ENCODE measurements at regions not wholly inside any gene's neighbourhood (a gene's known extent, or its start where the extent isn't known, plus 50 kb on each side); places are given as distances from the start of the nearest gene placed in this dataset.

DNA sequence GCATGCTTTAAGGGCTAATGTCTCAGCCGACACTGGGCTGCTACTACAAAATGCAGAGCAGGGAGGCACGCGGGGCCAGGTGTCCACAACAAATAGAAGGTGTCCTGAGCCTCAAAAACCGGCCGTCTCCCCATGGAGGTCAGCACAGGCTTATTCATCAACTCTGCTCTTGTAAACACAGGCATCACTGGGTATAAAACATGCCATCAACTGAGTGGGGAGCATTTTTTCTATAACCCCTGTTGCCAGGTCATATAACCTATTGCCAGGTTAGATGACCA, 271.6 kb downstream of the AUH start:
- peaks cover 5% of the 10 kb centered on the region for H3K4me1 Mint-ChIP-seq

DNA sequence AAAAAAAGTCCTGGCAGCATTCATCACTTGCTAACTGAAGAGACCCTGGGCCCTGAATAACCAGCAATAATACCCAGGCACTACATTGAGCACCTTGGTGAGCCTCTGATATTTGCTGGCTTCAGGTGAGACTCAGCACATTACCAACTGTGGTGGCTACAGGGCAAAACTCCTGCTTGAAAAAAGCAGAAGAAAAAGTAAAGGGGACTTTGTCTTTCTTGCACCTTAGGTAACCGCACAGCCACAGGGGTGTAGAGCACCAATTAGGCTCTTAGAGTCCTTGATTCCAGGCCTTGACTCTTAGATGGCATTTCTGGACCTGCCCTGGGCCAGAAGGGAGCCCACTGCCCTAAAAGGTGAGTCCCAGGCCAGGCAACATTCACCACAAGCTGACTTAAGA, 269.5 kb downstream of the AUH start:
- DNase-seq (ENCODE audit: low spot score in 2 of 2), result no peak
- H3K4me1 Mint-ChIP-seq, result peaks cover 5% of the 10 kb centered on the region
- H3K27ac Mint-ChIP-seq (ENCODE audit: low read depth), result no peak overlapping the region
- no peak overlapping the region for H3K4me3 Mint-ChIP-seq
- ATAC-seq (replicated peaks; ENCODE audit: extremely low read depth, poor library complexity, severe bottlenecking), result no peak
- H3K9me3 Mint-ChIP-seq, result peaks cover 13% of the 10 kb centered on the region
- no peaks in the 10 kb centered on the region for H3K27me3 Mint-ChIP-seq
- no peaks in the 10 kb centered on the region for H3K36me3 Mint-ChIP-seq (ENCODE audit: insufficient read depth)

More for the DNA sequence above, 271.6 kb downstream of the AUH start:
- Mint-ChIP-seq H3K9me3 (peaks cover 13% of the 10 kb centered on the region), H3K27me3 (no peaks in the 10 kb centered on the region), H3K4me3 (no peak overlapping the region), H3K36me3 (ENCODE audit: insufficient read depth) (peaks cover 3% of the 10 kb centered on the region), H3K27ac (ENCODE audit: low read depth) (no peak overlapping the region)
- ATAC-seq (replicated peaks; ENCODE audit: extremely low read depth, poor library complexity, severe bottlenecking), result no peak
- no peak for DNase-seq (ENCODE audit: low spot score in 2 of 2)

DNA sequence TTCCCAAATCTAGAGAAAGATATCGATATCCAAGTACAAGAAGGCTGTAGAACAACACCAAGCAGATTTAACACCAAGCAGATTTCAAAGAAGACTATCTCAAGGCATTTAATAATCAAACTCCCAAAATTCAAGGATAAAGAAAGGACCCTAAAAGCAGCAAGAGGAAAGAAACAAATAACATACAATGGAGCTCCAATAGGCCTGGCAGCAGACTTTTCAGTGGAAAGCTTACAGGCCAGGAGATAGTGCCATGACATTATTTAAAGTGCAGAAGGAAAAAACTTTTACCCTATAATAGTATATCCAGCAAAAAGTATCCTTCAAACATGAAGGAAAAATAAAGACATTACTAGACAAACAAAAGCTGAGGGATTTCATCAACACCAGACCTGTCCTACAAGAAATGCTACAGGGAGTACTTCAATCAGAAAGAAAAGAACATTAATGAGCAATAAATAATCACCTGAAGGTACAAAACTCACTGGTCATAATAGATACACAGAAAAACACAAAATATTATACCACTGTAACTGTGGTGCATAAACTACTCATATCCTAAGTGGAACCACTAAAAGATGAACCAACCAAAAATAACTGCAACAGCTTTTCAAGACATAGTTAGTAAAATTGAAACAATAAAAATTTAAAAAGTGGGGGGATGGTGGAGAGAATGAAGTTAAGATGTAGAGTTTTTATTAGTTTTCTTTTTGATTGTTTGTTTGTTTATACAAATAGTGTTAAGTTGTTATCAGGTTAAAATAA, 267.2 kb downstream of the AUH start:
- Mint-ChIP-seq H3K27ac (ENCODE audit: low read depth) (no peak overlapping the region), H3K4me1 (peaks cover 8% of the 10 kb centered on the region), H3K36me3 (ENCODE audit: insufficient read depth) (peaks cover 2% of the 10 kb centered on the region), H3K27me3 (no peaks in the 10 kb centered on the region), H3K4me3 (no peak overlapping the region), H3K9me3 (peaks cover 13% of the 10 kb centered on the region)
- ATAC-seq (replicated peaks; ENCODE audit: extremely low read depth, poor library complexity, severe bottlenecking), result no peak
- DNase-seq (ENCODE audit: low spot score in 2 of 2), result no peak

DNA sequence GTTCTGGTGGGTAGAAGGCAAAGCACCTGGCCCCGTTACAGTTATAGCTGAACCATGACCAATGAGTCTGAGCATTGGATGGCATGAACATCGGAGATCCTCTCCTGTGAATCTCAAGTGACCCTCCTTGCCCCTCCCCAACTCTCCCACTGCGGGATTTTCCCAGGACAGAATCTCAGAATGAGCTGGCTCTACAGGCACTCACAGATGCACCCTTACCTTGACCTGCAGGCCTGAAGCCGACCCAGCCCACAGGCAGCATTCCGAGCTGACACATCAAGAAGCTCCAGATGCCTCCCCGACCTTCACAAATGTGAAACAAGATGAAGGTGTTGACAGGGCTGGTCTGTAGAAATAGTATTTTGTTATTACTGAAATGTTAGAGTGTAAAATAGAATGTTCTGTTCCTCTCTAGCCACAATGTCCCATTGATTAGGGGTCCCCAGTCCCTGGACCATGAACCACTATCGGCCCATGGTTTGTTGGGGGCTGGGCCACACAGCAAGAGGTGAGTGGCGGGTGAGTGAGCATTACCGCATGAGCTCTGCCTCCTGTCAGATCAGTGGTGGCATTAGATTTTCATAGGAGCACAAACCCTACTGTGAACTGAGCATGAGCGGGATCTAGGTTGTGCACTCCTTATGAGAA, 263.4 kb downstream of the AUH start:
- ATAC-seq (replicated peaks; ENCODE audit: extremely low read depth, poor library complexity, severe bottlenecking) (no peak), DNase-seq (ENCODE audit: low spot score in 2 of 2) (no peak)
- Mint-ChIP-seq H3K36me3 (ENCODE audit: insufficient read depth) (peaks cover 15% of the 10 kb centered on the region), H3K27ac (ENCODE audit: low read depth) (no peak overlapping the region), H3K27me3 (no peaks in the 10 kb centered on the region), H3K4me3 (no peak overlapping the region), H3K4me1 (peaks cover 34% of the 10 kb centered on the region), H3K9me3 (peaks cover 13% of the 10 kb centered on the region)

DNA sequence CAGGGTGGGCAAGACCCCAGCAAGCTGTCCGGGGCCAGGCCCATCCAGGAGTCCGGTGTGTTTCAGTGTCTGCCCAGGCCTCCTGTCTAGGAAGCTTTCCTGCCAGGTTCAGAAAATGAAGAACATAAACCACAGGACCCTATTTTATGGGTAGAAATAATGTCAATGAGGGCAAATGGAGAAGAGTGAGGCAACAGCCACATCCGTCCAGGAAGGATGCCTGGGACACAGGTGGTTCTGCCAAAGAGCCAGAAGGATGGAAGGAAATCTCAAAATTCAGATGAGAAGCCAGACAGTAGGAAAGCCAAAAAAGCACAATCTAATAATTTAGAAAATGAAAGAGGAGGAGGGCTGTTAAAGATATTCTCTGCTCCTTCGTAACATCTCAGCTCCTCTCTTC, 262.3 kb downstream of the AUH start:
- DNase-seq (ENCODE audit: low spot score in 2 of 2) (no peak), ATAC-seq (replicated peaks; ENCODE audit: extremely low read depth, poor library complexity, severe bottlenecking) (no peak)
- Mint-ChIP-seq H3K9me3 (peaks cover 5% of the 10 kb centered on the region), H3K4me1 (peaks cover 34% of the 10 kb centered on the region), H3K27me3 (no peaks in the 10 kb centered on the region), H3K4me3 (peak overlapping the region; percentile 63), H3K36me3 (ENCODE audit: insufficient read depth) (peaks cover 15% of the 10 kb centered on the region), H3K27ac (ENCODE audit: low read depth) (peak overlapping the region; percentile 95)

DNA sequence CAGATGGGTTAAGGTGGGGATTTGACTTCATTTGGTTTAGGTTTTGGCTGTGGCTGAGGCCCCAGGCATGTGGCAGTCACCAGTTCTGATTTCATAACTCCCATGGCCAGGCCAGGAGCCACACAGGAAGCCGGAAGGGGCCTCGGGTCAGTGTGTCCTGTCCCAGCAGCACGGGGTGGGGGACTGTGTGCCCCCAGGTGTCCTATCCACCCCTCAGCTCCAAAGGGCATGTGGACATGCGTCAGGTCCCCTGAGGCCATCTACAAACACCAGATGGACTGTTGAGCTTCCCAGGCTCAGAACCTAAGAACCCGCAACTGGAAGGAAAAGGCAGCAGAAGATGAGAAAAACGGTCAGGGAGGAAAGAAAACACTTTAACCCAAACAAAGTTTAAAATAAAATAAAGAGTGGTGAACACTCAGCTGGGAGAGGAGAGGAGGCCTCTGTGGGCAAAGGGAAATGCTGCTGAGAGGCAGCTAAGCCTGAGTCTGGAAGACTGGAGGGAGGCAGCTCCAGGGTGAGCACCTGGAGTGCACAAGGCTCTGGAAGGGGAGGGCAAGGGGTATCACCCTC, 260.8 kb downstream of the AUH start:
- H3K27ac Mint-ChIP-seq (ENCODE audit: low read depth), result peak overlapping the region; percentile 95
- H3K9me3 Mint-ChIP-seq, result no peaks in the 10 kb centered on the region
- no peak for DNase-seq (ENCODE audit: low spot score in 2 of 2)
- no peak for ATAC-seq (replicated peaks; ENCODE audit: extremely low read depth, poor library complexity, severe bottlenecking)
- no peaks in the 10 kb centered on the region for H3K27me3 Mint-ChIP-seq
- peaks cover 15% of the 10 kb centered on the region for H3K36me3 Mint-ChIP-seq (ENCODE audit: insufficient read depth)
- H3K4me3 Mint-ChIP-seq, result peak overlapping the region; percentile 63
- H3K4me1 Mint-ChIP-seq, result peaks cover 34% of the 10 kb centered on the region

DNA sequence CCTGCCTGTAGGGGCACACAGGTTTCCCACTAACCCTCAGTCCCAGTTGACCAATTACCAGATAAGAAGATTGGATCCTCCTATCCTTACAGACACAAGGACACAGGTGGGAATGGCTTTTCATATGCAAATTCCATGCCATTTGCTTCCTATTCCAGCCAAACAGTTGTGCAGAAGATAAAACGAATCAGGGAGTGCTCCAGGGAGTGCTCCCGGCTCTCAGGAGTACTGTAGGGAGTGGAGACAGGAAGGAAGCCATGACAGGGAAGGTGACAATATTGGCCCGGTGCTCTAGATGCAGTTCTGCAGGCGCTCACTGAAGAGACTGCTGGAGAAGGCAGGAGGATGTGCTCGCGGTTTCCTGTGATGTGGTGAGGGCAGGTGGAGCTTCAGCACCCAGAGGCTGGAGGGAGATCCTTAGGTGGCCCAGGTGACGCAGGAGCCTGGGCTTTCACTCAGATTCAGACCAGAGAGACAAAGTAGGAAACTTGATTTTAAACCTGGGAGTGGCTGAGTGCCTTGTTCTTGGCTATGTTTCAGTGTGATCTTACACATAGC, 260.0 kb downstream of the AUH start:
- H3K4me3 Mint-ChIP-seq, result peak overlapping the region; percentile 61
- H3K36me3 Mint-ChIP-seq (ENCODE audit: insufficient read depth), result peaks cover 15% of the 10 kb centered on the region
- no peaks in the 10 kb centered on the region for H3K27me3 Mint-ChIP-seq
- ATAC-seq (replicated peaks; ENCODE audit: extremely low read depth, poor library complexity, severe bottlenecking), result peak; percentile 85
- H3K27ac Mint-ChIP-seq (ENCODE audit: low read depth), result peak overlapping the region; percentile 68
- H3K9me3 Mint-ChIP-seq, result no peaks in the 10 kb centered on the region
- DNase-seq (ENCODE audit: low spot score in 2 of 2), result peak; percentile 54 to 77
- peaks cover 34% of the 10 kb centered on the region for H3K4me1 Mint-ChIP-seq

DNA sequence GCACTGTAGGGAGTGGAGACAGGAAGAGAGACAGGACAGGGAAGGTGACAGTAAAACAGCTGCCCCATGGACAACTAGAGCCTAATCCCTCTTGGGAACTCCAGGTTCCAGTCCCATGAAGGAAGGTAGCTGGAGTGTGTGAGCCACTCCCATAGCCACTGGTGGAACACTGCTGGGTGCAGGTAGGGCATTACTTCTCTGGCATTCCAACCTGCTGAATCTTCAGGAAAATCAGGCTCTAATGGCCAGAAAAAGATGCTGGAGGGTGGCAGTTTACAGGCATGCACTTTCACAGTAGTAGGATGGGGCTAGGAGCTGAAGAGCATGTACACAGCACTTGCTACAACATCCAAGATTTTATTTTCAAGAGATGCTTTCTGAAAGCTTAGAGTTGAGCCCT, 259.4 kb downstream of the AUH start:
- Mint-ChIP-seq H3K36me3 (ENCODE audit: insufficient read depth) (peaks cover 15% of the 10 kb centered on the region), H3K9me3 (no peaks in the 10 kb centered on the region), H3K4me3 (peak overlapping the region; percentile 61), H3K4me1 (peaks cover 34% of the 10 kb centered on the region), H3K27ac (ENCODE audit: low read depth) (peak overlapping the region; percentile 68), H3K27me3 (no peaks in the 10 kb centered on the region)
- no peak for ATAC-seq (replicated peaks; ENCODE audit: extremely low read depth, poor library complexity, severe bottlenecking)
- no peak for DNase-seq (ENCODE audit: low spot score in 2 of 2)

DNA sequence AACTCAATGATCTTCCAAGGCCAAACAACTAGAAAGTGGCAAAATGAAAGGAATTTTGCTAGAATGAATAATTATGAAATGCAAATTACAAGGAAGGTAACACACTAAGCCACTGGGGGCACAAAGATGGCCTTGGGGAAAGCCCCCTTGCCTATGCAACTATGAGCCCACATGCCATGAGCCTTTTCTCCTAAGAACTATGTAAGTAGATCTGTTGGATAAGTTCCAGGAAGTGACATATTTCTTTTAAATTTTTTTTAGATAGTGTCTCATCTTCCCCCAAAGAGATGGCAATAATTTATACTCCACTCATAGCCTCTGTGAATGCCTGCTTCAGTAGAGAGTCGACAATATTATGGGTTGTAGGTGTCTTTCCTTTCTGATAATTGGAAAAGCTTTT, 257.8 kb downstream of the AUH start:
- Mint-ChIP-seq H3K27me3 (no peaks in the 10 kb centered on the region), H3K4me1 (peaks cover 34% of the 10 kb centered on the region), H3K36me3 (ENCODE audit: insufficient read depth) (peaks cover 15% of the 10 kb centered on the region), H3K4me3 (no peak overlapping the region), H3K27ac (ENCODE audit: low read depth) (no peak overlapping the region), H3K9me3 (no peaks in the 10 kb centered on the region)
- no peak for DNase-seq (ENCODE audit: low spot score in 2 of 2)
- no peak for ATAC-seq (replicated peaks; ENCODE audit: extremely low read depth, poor library complexity, severe bottlenecking)

DNA sequence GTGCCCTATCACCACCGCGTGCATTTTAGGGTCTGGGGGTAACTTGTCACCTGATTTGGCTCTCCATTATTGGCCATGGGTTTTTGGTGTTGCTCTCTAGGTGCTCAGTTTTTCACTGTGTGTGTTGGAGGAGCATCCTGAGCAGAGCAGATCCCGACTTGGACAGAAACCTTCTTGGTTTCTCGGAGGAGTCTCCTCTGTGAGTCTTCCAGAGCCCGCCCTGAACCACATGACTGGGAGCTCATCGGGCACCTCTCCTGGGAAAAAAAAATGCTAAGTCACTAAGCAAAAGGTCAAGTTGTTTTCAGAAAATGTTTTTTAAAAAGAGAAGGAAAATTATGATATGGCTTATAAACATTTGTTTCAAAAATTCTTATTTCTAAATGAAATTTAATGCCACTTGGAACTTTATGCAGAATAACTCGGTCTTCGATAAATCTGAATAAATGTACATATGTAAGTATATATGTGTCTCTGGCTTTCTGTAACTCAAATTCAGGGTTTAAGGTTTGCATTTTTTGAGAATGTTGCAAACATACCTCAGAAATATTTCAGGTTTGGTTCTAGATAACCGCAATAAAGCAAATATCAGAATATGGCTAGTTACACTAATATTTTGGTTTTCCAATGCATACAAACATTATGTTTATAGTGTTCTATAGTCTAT, 255.2 kb downstream of the AUH start:
- H3K27me3 Mint-ChIP-seq, result no peaks in the 10 kb centered on the region
- DNase-seq (ENCODE audit: low spot score in 2 of 2), result no peak
- peaks cover 11% of the 10 kb centered on the region for H3K9me3 Mint-ChIP-seq
- ATAC-seq (replicated peaks; ENCODE audit: extremely low read depth, poor library complexity, severe bottlenecking), result no peak
- peaks cover 11% of the 10 kb centered on the region for H3K4me1 Mint-ChIP-seq
- no peak overlapping the region for H3K4me3 Mint-ChIP-seq
- H3K36me3 Mint-ChIP-seq (ENCODE audit: insufficient read depth), result peaks cover 2% of the 10 kb centered on the region
- H3K27ac Mint-ChIP-seq (ENCODE audit: low read depth), result no peak overlapping the region

DNA sequence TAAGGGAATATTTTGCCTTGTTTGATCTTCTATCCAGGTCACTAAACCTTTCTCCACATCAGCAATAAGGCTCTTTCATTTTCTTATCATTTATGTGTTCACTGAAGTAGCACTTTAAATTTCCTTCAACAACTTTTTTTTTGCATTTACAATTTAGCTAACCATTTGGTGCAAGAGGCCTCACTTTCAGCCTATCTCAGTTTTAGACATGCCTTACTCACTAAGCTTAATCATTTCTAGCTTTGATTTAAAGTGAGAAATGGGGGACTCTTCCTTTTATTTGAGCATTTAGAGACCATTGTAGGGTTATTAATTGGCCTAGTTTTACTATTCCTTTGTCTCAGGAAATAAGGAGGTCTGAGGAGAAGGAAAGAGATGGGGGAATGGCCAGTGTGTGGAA, 250.5 kb downstream of the AUH start:
- ATAC-seq (replicated peaks; ENCODE audit: extremely low read depth, poor library complexity, severe bottlenecking) (no peak), DNase-seq (ENCODE audit: low spot score in 2 of 2) (no peak)
- no peaks in the 10 kb centered on the region for H3K27me3 Mint-ChIP-seq
- no peak overlapping the region for H3K27ac Mint-ChIP-seq (ENCODE audit: low read depth)
- no peaks in the 10 kb centered on the region for H3K36me3 Mint-ChIP-seq (ENCODE audit: insufficient read depth)
- peaks cover 9% of the 10 kb centered on the region for H3K4me1 Mint-ChIP-seq
- H3K4me3 Mint-ChIP-seq, result no peak overlapping the region
- peaks cover 11% of the 10 kb centered on the region for H3K9me3 Mint-ChIP-seq

DNA sequence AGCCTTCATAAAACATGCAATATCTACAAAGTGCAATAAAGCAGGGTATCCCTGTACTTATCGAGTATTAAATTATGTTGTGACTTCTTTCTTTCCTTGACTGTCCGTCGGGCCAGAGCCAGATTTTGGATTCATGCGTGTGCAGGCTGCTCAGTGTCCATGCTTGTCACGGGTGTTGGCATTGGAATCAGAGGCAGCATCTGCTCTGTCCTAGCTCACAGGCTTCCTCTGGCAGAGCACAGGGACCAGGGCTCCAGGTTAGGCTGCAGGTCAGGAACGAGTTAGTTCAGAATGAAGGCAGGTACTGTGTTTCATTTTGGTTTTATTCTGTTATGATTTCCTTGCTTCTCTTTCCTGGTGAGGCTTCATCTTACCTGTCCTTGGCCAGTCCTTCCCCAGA, 249.8 kb downstream of the AUH start:
- Mint-ChIP-seq H3K27ac (ENCODE audit: low read depth) (no peak overlapping the region), H3K27me3 (no peaks in the 10 kb centered on the region), H3K4me3 (no peak overlapping the region)

More for the DNA sequence above, 249.8 kb downstream of the AUH start:
- Mint-ChIP-seq H3K9me3 (peaks cover 11% of the 10 kb centered on the region), H3K36me3 (ENCODE audit: insufficient read depth) (no peaks in the 10 kb centered on the region), H3K4me1 (peaks cover 9% of the 10 kb centered on the region)
- DNase-seq (ENCODE audit: low spot score in 2 of 2) (no peak), ATAC-seq (replicated peaks; ENCODE audit: extremely low read depth, poor library complexity, severe bottlenecking) (no peak)

Data from central memory CD8-positive, alpha-beta T cell (primary cell).